K562 (cell line): ENCODE measurements at regions not wholly inside any gene's neighbourhood (a gene's known extent, or its start where the extent isn't known, plus 50 kb on each side); places are given as distances from the start of the nearest gene placed in this dataset.

Experiments
- ATAC-seq: fragments of 200-7000 bp; cut with Tn5 transposase; 3 replicates; pipeline ENCODE4 v1.9.1; 2020; ENCODE audit warnings: moderate library complexity
- BruUV-seq: library from RNA; stranded (reverse); fragments of 400-500 nt; replicated peaks from 2 replicates; lab custom pipeline; 2021; lab: Mats Ljungman, UMichigan
- CTCF ChIA-PET: fragments of 300-600 bp; formaldehyde crosslinking; extraction: SDS; loops from one replicate; lab custom pipeline; 2021; ENCODE audit warnings: low intra/inter-chr PET ratio; lab: Yijun Ruan, JAX
- POLR2A ChIA-PET: fragments of 300-600, 350-650 bp; sonication (Branson Sonifier 250); formaldehyde crosslinking; extraction: SDS; loops from one replicate; lab custom pipeline; 2021; ENCODE audit warnings: antibody characterized with exemption, inconsistent platforms; lab: Yijun Ruan, JAX
- DNase-seq, 4 experiments: peaks; one replicate each; pipeline versions ENCODE4 v3.0.0 to v3.0.0-alpha.2; 2011 to 2018; ENCODE audit warnings: low spot score in 3 of 4, mixed read lengths in 3 of 4; ENCODE audit errors: extremely low read depth in 1 of 4
- FAIRE-seq: peaks from 2 replicates; lab custom pipeline; 2011; peaks lifted over from hg19 to GRCh38; lab: Jason Lieb, UNC
- H2AFZ ChIP-seq: 2 replicates; pipeline ENCODE4 v1.6.0; 2011; ENCODE audit warnings: low read depth, low read length, control low read depth, inconsistent platforms
- H3K27ac ChIP-seq: fragments of 200-600 bp; 3 replicates; pipeline ENCODE4 v1.8.0; 2011; ENCODE audit warnings: low read depth, mild to moderate bottlenecking, control low read depth, inconsistent platforms, low read length, moderate library complexity, mixed read lengths; ENCODE audit errors: extremely low read depth
- H3K27me3 ChIP-seq, 2 experiments: fragments of 300-600 bp in 1 of 2; 2 replicates in 1 of 2; 3 replicates in 1 of 2; pipeline versions ENCODE4 v1.6.0 to v1.8.0; 2011; ENCODE audit warnings: inconsistent platforms in 2 of 2, low read length in 2 of 2, mild to moderate bottlenecking in 1 of 2, mixed read lengths in 1 of 2, moderate library complexity in 1 of 2; ENCODE audit not compliant: control insufficient read depth in 2 of 2, insufficient read depth in 2 of 2
- H3K36me3 ChIP-seq: fragments of 300-600 bp; 3 replicates; pipeline ENCODE4 v1.8.0; 2011; ENCODE audit warnings: mild to moderate bottlenecking, low read length, inconsistent platforms; ENCODE audit not compliant: control insufficient read depth, insufficient read depth
- H3K4me1 ChIP-seq, 2 experiments: fragments of 200-600 bp in 1 of 2; replicated peaks in 1 of 2; 2 replicates in 1 of 2; 3 replicates in 1 of 2; pipeline versions ENCODE4 v1.5.1 to v1.8.0; 2011; ENCODE audit warnings: inconsistent platforms in 2 of 2, low read length in 2 of 2, mild to moderate bottlenecking in 1 of 2, mixed read lengths in 1 of 2, moderate library complexity in 1 of 2; ENCODE audit not compliant: control insufficient read depth in 2 of 2, insufficient read depth in 2 of 2
- H3K4me2 ChIP-seq: 2 replicates; pipeline ENCODE4 v1.6.1; 2011; ENCODE audit warnings: low read length, control low read depth, inconsistent platforms, mixed read lengths; ENCODE audit not compliant: insufficient read depth
- H3K4me3 ChIP-seq: fragments of 200-600 bp; sonication (generic), shearing (Covaris generic); 2 replicates; pipeline ENCODE4 v1.5.1; 2016; ENCODE audit warnings: control low read depth, inconsistent platforms
- H3K79me2 ChIP-seq: fragments of 200-600 bp; 3 replicates; pipeline ENCODE4 v1.8.0; 2011; ENCODE audit warnings: low read length, inconsistent platforms; ENCODE audit not compliant: control insufficient read depth, insufficient read depth
- H3K9ac ChIP-seq, 2 experiments: 2 replicates each; pipeline versions ENCODE4 v1.6.0 to v1.6.1; 2011; ENCODE audit warnings: low read depth in 2 of 2, low read length in 2 of 2, control low read depth in 1 of 2, inconsistent platforms in 1 of 2, mild to moderate bottlenecking in 1 of 2, mixed read lengths in 1 of 2; ENCODE audit not compliant: insufficient read depth in 1 of 2
- H3K9me1 ChIP-seq: one replicate; pipeline ENCODE4 v1.6.0; 2011; ENCODE audit warnings: inconsistent platforms, mild to moderate bottlenecking, low read length, moderate library complexity; ENCODE audit not compliant: control insufficient read depth, insufficient read depth
- H3K9me3 ChIP-seq: replicated peaks from 2 replicates; pipeline ENCODE4 v1.5.1; 2011; ENCODE audit warnings: low read depth, low read length, inconsistent platforms; ENCODE audit not compliant: control insufficient read depth, insufficient read depth
- H4K20me1 ChIP-seq: replicated peaks from 2 replicates; pipeline ENCODE4 v1.6.1; 2011; ENCODE audit warnings: low read length, inconsistent platforms, mixed read lengths; ENCODE audit not compliant: control insufficient read depth, insufficient read depth
- CHD4 ChIP-seq: fragments of 200-600 bp; sonication (generic); IDR thresholded peaks from 3 replicates; pipeline ENCODE4 v1.6.1; 2012; ENCODE audit warnings: low read depth, mild to moderate bottlenecking, mixed read lengths, low read length, inconsistent platforms; ENCODE audit not compliant: insufficient read depth, insufficient replicate concordance, poor library complexity, severe bottlenecking
- REST ChIP-seq, 2 experiments: fragments of 450-650 bp; formaldehyde crosslinking in 1 of 2; IDR thresholded peaks; 2 replicates each; pipeline versions ENCODE4 v1.4.0 to v1.6.1; 2014 to 2020; ENCODE audit warnings: mild to moderate bottlenecking in 2 of 2, borderline replicate concordance in 1 of 2, low read depth in 1 of 2
- SMAD1 ChIP-seq: fragments of 150-350 bp; IDR thresholded peaks from 2 replicates; pipeline ENCODE4 v1.6.1; 2014; ENCODE audit warnings: low read length, low read depth; ENCODE audit not compliant: partially characterized antibody
- ZKSCAN3 ChIP-seq: fragments of 250-450 bp; sonication (Bioruptor Pico); IDR thresholded peaks from 2 replicates; pipeline ENCODE4 v1.4.0; 2020
- WGBS: fragments of 100-300 bp; shearing (Covaris generic); methylation state at CpG from one replicate; pipeline ENCODE4 v1.1.6; 2016; ENCODE audit warnings: low coverage, mixed read lengths; ENCODE audit not compliant: insufficient coverage; ENCODE audit errors: missing lambda C conversion rate; 5-methylcytosine and 5-hydroxymethylcytosine counted together
- in situ Hi-C: fragments of 300-500 bp; cut with MboI; formaldehyde crosslinking; loops from 4 replicates; pipeline ENCODE4 v1.15.0; 2018; ENCODE audit warnings: inconsistent platforms, mixed read lengths
- intact Hi-C: fragments of 100-400 bp; cut with micrococcal nuclease; formaldehyde crosslinking; loops from 2 replicates; pipeline ENCODE4 v1.14.2; 2022

- no TSS peak for BruUV-seq
Observed at GRCh38 chr18:67411116-67411515, 105.4 kb downstream of the DSEL start.

More at GRCh38 chr18:67411116-67411515, 105.4 kb downstream of the DSEL start:
- H4K20me1 ChIP-seq = no peaks in the 10 kb centered on the region
- H3K27ac ChIP-seq = no peak overlapping the region
- WGBS = 0% methylated on average over 2 of the region's 2 CpGs
- H3K4me1 ChIP-seq = no peaks in the 10 kb centered on the region
- in situ Hi-C loops = no loop called here
- no peak for DNase-seq
- no peak for ATAC-seq
- no peak overlapping the region for H3K9ac ChIP-seq
- no peak overlapping the region for H2AFZ ChIP-seq
- no peak for FAIRE-seq
- no peaks in the 10 kb centered on the region for H3K9me1 ChIP-seq
- TF ChIP-seq REST (IDR thresholded peaks at IDR 0.05; ENCODE audit: borderline replicate concordance) (no peak), REST (CRISPR knock-in tag; IDR thresholded peaks at IDR 0.05; ENCODE audit: low read depth) (no peak), CHD4 (no peak), ZKSCAN3 (no peak), SMAD1 (no peak)
- TF ChIP-seq, all 486 proteins: peak for 0
- no peaks in the 10 kb centered on the region for H3K27me3 ChIP-seq
- no peaks in the 10 kb centered on the region for H3K36me3 ChIP-seq
- POLR2A ChIA-PET = no interaction called here
- CTCF ChIA-PET = no interaction called here
- intact Hi-C loops = no loop called here
- H3K4me2 ChIP-seq = no peak overlapping the region
- H3K4me3 ChIP-seq = no peak overlapping the region
- no peaks in the 10 kb centered on the region for H3K79me2 ChIP-seq
- no peaks in the 10 kb centered on the region for H3K9me3 ChIP-seq
